ENCODE measurements at regions not wholly inside any gene's neighbourhood (a gene's known extent, or its start where the extent isn't known, plus 50 kb on each side); places are given as distances from the start of the nearest gene placed in this dataset.

- TF ChIP-seq POLR2A (IDR thresholded peaks at IDR 0.05): no peak
- no peak for TF ChIP-seq CTCF (IDR thresholded peaks at IDR 0.05)
These were observed 166.3 kb downstream of the DDX1 start for GRCh38 chr2:15757820-15758586.

All from right lobe of liver (tissue), 4 donors.